OCI-LY1 (cell line): ENCODE measurements at regions not wholly inside any gene's neighbourhood (a gene's known extent, or its start where the extent isn't known, plus 50 kb on each side); places are given as distances from the start of the nearest gene placed in this dataset.

ENCODE experiments used
- EZH2 ChIP-seq: fragments of 200-600 bp; sonication (generic), shearing (Covaris generic); IDR thresholded peaks from 2 replicates; pipeline ENCODE4 v1.8.0; 2017; ENCODE audit warnings: borderline replicate concordance, mixed run types, mild to moderate bottlenecking, antibody characterized with exemption, low read length, moderate library complexity, mixed read lengths
- TF ChIP-seq, protein P1 (sequence below): fragments of 200-600 bp; sonication (generic), shearing (Covaris generic); IDR thresholded peaks from 2 replicates; pipeline ENCODE4 v1.5.1; 2017; ENCODE audit warnings: mild to moderate bottlenecking, antibody characterized with exemption, low read length, moderate library complexity, mixed read lengths

DNA sequence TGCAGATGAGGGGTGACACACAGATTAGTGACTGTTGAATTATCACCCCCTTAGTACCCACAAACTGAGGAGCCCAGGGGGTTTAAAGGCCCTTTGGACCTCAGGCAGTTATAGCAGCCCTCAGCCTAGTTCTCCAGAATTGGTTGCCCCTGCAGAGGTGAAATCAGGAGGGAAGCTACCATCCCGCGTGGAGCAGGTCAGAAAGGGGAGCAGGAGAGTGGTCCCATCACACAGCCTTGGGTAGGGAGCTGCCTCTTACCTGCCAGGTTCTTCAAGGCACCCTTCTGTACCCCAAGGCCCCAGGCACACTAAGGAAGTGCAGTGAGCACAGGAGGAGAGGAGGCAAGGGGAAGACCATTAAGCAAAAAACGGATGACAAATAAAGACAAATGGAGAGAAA is 121.2 kb upstream of the TNR start:
- TF ChIP-seq, protein P1, sequence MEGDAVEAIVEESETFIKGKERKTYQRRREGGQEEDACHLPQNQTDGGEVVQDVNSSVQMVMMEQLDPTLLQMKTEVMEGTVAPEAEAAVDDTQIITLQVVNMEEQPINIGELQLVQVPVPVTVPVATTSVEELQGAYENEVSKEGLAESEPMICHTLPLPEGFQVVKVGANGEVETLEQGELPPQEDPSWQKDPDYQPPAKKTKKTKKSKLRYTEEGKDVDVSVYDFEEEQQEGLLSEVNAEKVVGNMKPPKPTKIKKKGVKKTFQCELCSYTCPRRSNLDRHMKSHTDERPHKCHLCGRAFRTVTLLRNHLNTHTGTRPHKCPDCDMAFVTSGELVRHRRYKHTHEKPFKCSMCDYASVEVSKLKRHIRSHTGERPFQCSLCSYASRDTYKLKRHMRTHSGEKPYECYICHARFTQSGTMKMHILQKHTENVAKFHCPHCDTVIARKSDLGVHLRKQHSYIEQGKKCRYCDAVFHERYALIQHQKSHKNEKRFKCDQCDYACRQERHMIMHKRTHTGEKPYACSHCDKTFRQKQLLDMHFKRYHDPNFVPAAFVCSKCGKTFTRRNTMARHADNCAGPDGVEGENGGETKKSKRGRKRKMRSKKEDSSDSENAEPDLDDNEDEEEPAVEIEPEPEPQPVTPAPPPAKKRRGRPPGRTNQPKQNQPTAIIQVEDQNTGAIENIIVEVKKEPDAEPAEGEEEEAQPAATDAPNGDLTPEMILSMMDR, result no peak
- no peak for TF ChIP-seq EZH2
